GM18868 (cell line): ENCODE measurements at regions not wholly inside any gene's neighbourhood (a gene's known extent, or its start where the extent isn't known, plus 50 kb on each side); places are given as distances from the start of the nearest gene placed in this dataset.

Source experiments
- ATAC-seq: cut with Tn5 transposase; IDR thresholded peaks from one replicate; pipeline ENCODE4 v1.9.1; 2021; ENCODE audit warnings: mild to moderate bottlenecking, moderate library complexity; ENCODE audit not compliant: unreplicated experiment

- ATAC-seq = no peak
Observed at GRCh38 chr5:110104726-110105669, 415.3 kb downstream of the MAN2A1 start.

DNA sequence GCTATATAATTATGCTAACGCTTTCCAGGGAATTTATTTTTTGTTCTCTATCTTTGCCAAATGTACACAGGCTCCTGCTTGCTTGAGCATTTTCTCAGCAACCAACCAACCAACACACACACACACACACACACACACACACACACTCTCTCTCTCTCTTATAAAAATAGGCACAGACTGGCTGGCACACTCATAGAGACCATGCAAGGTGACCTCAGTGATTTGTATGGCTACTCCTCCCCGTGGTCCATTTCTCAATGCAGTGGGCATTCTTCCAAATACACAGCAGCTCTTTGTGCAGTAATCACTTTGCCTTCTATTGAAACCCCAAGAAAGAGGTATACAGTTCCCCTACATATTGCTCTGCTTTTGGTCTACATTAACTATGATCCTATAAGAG, 416.0 kb downstream of the MAN2A1 start:
- ATAC-seq = no peak

- no peak for ATAC-seq
Observed at GRCh38 chr5:110106750-110107149, 417.0 kb downstream of the MAN2A1 start.

DNA sequence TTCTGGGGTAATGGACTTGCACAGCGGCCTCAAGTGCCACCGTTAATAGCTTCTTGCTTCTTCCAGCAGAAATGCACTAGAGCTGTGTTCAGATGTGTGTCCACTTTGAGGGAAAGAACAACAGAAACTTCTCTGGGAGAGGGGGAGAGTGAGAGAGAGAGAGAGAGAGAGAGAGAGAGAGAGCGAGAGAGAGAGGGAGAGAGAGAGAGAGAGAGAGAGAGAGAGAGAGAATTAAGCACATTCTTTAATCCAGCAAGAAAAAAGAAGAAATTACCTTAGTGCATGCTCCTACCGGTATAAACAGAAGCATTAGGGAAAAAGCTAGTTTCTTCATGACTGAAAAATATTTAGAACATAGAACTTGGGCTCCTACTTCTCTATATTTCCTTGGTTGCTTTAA, 418.8 kb downstream of the MAN2A1 start:
- ATAC-seq = no peak

- ATAC-seq = no peak
Observed at GRCh38 chr5:110109667-110110066, 419.9 kb downstream of the MAN2A1 start.

DNA sequence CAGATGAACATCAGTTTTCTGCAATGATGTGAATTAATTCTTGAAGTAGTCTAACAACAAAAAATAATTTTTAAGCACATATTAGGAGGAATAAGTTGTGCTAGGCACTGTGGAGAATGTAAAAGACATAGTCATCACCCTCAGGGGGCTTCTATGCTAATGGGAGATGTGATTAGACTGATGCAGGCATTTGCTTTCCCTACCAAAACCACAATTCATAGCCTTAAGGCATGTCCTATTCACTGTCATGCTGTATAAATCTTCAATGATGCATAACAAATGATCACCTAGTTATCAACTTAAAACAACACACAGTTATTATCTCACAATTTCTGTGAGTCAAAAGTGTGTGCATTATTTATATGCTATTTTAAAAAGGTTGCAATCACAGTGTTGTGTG, 422.6 kb downstream of the MAN2A1 start:
- ATAC-seq = no peak

- ATAC-seq = no peak
Observed at GRCh38 chr5:110115503-110115902, 425.8 kb downstream of the MAN2A1 start.

GRCh38 chr5:110116539-110116938, 426.8 kb downstream of the MAN2A1 start:
- ATAC-seq = no peak

DNA sequence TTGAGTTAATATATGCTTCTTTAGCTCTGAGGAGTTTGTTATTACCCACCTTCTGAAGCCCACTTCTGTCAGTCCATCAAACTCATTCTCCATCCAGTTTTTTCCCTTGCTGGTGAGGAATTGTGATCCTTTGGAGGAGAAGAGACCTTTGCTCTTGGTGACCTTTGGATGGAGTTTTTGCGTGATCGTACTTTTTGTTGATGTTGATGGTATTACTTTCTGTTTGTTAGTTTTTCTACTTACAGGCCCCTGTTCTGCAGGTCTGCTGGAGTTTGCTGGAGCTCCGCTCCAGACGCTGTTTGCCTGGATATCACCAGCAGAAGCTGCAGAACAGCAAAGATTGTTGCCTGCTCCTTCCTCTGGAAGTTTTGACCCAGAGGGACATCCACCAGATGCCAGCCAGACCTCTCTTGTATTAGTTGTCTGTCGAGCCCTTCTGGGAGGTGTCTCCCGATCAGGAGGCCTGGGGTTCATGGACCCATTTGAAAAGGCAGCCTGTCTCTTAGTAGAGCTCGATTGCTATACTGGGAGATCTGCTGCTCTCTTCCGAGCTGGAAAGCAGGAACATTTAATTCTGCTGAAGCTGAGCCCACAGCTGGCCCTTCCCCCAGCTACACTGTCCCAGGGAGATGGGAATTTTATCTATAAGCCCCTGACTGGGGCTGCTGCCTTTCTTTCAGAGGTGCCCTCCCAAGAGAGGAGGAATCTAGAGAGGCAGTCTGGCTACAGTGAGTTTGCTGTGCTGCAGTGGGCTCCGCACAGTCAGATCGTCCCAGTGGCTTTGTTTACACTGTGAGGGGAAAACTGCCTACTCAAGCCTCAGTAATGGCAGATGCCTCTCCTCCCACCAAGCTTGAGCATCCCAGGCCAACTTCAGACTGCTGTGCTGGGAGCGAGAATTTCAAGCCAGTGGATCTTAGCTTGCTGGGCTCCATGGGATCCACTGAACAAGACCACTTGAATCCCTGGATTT, 445.5 kb downstream of the MAN2A1 start:
- ATAC-seq = no peak

DNA sequence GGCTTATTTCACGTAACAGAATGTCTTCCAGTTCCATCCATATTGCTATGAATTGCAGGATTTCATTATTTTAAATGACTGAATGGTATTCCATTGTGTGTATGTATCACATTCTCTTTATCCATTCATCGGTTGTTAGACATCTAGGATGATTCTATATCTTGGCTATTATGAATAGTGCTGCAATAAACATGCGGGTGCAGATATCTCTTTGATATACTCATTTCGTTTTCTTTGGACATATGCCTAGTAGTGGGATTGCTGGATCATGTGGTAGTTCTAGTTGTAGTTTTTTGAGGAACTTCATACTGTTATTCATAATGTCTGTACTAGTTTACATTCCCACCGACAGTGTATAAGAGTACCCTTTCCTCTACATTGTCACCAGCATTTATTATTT, 460.5 kb downstream of the MAN2A1 start:
- ATAC-seq = no peak

- no peak for ATAC-seq
Observed at GRCh38 chr5:110159202-110159601, 469.5 kb downstream of the MAN2A1 start.

DNA sequence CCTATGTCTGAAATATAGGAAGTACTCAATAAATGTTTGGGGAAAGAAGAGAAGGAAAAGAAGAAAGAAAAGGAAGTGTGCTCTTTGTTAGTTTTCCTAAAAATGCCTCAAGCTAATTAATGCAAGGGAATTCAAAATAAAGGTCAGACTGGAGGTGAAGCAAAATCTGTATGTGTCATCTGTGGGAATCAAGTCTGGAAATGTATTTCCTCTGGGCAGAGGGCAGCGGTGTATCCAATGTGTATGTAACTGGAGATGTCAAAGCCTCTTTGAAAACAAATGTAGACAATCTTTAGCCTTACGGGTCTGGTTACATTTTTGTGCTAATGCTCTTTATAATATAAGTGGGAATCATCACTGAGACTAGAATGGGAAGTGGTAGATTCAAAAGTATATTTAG, 471.4 kb downstream of the MAN2A1 start:
- ATAC-seq = no peak

DNA sequence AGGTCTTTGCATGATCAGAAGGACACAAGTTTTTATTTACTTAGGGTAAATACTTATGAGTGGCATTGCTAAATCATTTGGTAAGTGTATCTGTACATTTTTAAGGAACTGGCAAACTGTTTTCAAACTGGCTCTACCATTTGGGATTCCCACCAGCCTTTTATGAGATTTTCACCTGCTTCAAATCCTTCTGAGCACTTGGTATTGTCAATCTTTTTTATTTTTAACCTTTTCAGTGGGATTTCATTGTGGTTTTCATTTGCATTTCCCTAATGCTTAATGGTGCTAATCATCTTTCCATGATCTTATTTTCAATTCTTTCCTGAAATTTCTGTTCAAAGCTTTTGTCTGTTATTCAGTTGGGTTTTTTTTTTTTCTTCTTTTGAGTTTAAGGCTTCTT, 475.6 kb downstream of the MAN2A1 start:
- ATAC-seq = no peak

- no peak for ATAC-seq
Observed at GRCh38 chr5:110167384-110167783, 477.7 kb downstream of the MAN2A1 start.

DNA sequence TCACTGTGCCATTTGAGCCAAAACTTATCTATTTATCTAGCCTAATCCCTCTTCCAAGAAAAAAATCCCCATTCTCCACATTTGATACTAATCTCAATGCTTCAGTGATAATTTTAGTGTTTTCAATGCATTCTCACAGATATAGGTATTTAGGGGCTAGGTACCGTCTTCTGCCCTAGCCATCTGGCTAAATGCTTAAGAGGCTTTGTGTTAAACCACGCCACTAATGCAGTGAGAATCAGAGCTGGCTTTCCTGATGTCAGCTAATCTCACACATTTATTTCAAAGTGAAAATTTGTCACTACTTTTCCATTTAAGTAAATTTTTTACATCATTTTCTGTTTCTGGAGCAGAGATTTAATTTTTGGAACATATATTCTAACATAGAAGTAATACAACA, 479.7 kb downstream of the MAN2A1 start:
- ATAC-seq = no peak

GRCh38 chr5:110177729-110178128, 488.0 kb downstream of the MAN2A1 start:
- ATAC-seq = no peak

DNA sequence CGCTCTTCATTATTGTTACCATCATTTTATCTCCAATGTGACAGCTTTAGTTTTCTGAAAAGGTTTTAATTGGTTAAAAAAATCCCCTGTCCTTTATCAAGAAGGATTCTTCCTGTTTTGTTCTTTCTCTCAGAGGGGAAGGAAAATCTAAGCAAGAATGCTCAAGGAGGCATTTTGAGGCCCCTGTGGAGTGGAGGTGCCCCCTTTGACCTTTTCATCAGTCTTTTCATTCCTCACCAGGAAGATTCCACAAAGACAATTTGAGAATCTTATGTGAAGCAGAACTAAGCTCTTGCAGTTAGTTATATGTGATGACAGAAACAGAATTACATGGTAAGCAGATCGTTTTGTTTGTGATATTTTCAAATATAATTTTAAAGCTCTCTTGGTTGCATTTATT, 489.6 kb downstream of the MAN2A1 start:
- ATAC-seq = no peak

- ATAC-seq = no peak
Observed at GRCh38 chr5:110194191-110194590, 504.5 kb downstream of the MAN2A1 start.

DNA sequence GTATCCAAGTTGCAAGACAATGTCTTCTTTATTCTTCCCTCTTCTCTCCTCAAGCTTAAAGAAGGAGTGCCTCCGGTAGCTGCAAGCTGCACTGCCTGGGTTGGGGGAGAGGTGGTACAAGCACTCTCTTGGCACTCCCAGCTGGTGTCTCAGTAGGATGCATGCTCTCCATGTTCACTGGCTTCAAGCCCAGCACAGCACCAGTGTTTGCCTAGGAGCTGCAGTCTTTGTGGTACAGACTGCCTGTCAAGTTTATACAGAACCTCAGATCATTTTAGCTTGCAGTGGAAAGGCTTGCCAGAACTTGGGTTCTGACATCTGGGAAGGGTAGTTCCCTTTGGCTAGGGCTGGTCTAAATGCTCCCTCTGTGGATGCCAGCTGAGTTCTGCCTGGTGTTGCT, 505.6 kb downstream of the MAN2A1 start:
- ATAC-seq = no peak

DNA sequence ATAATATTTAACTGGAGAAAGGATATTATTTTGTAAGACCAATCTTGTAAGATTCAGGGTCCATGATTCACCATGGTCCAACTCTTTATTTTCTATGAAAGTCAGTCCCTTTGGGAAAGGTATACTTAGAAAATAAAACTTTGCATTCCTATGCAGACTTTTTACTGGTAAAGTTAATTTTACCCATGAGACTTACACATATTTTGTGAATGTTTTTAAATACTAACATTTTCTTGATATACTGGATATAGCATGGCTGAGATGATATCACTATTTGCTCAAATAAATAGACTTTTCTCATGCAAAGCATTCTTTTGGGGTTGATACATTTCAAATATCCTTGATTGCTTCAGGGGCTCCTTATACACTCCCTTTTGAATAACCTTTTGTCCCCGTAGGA, 512.1 kb downstream of the MAN2A1 start:
- ATAC-seq = no peak

- ATAC-seq = no peak
Observed at GRCh38 chr5:110203661-110204060, 513.9 kb downstream of the MAN2A1 start.

- no peak for ATAC-seq
Observed at GRCh38 chr5:110209401-110209800, 517.1 kb downstream of the TMEM232 start.
